ENCODE measurements at regions not wholly inside any gene's neighbourhood (a gene's known extent, or its start where the extent isn't known, plus 50 kb on each side); places are given as distances from the start of the nearest gene placed in this dataset.

DNA sequence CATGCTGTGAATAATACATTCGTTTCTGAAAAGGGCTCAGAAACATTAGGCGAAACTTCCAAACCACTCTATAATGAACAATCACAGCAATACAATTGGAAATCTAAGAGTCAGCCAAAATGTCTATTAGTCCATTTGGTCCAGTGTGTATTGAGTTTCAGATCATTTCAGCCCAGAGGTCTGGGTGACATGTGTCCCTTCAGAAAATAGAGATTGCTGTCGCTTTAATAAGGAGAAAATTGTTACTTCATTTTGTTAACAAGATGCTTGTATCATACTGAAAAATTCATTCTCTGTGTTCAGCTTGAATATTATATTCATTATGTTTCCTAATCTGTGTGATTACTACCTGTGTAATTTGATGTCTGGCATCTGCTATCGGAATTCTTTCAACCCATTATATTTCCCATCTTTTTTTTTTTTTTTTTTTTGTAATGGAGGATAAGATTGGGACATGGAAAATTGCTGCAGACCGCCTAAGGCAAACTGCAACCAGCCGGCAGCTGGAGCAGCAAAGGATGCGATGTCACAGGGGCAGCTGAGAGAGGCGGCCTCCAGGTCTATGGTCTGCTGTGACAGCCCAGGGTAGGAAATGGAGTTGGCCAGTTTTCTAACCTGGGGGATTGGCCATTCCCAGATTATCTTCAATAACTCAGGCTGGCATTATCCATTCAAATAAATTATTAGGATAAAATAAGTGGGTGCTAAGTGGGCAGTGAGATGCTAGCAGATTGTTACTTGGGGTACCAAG is 170.9 kb upstream of the NPVF start:
- no peaks in the 10 kb centered on the region for H3K36me3 ChIP-seq
- no peak for DNase-seq
- no peak overlapping the region for H3K27ac ChIP-seq (replicated peaks)
- intact Hi-C loops (cut with micrococcal nuclease), result loop anchor here (10.0 kb wide), 1 partner anchor 456 kb away; no protein-coding TSS in a partner anchor
- TF ChIP-seq, protein P1, sequence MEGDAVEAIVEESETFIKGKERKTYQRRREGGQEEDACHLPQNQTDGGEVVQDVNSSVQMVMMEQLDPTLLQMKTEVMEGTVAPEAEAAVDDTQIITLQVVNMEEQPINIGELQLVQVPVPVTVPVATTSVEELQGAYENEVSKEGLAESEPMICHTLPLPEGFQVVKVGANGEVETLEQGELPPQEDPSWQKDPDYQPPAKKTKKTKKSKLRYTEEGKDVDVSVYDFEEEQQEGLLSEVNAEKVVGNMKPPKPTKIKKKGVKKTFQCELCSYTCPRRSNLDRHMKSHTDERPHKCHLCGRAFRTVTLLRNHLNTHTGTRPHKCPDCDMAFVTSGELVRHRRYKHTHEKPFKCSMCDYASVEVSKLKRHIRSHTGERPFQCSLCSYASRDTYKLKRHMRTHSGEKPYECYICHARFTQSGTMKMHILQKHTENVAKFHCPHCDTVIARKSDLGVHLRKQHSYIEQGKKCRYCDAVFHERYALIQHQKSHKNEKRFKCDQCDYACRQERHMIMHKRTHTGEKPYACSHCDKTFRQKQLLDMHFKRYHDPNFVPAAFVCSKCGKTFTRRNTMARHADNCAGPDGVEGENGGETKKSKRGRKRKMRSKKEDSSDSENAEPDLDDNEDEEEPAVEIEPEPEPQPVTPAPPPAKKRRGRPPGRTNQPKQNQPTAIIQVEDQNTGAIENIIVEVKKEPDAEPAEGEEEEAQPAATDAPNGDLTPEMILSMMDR (IDR thresholded peaks at IDR 0.05; ENCODE audit: borderline replicate concordance), result no peak
- no peak overlapping the region for H3K4me3 ChIP-seq
- no peaks in the 10 kb centered on the region for H3K9me3 ChIP-seq (replicated peaks)
- H3K4me1 ChIP-seq, result peaks cover 5% of the 10 kb centered on the region
- H3K27me3 ChIP-seq (ENCODE audit: low read depth), result peaks cover 46% of the 10 kb centered on the region

DNA sequence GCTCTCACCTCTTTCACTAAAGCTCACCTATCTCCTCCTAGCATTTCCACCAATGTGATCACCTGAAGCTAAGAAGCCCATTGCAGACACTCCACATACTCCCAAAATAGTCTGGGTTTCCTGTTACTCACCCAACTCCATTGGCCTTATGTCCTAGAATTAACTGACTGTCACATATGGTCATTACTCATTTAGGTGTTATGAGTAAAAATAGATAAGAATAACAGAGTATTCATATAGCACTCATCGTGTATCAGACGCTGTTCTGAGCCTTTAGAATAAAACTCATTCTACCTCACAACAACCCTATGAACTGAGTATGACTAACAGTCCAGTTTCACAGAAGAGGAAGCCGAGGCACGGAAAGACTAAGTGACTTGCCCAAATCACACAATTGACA is 174.2 kb upstream of the NPVF start:
- Histone ChIP-seq H3K9me3 (replicated peaks) (no peaks in the 10 kb centered on the region), H3K4me1 (no peaks in the 10 kb centered on the region), H3K27me3 (ENCODE audit: low read depth) (peaks cover 43% of the 10 kb centered on the region), H3K4me3 (no peak overlapping the region), H3K27ac (replicated peaks) (no peak overlapping the region), H3K36me3 (no peaks in the 10 kb centered on the region)
- TF ChIP-seq, protein P1 (IDR thresholded peaks at IDR 0.05; ENCODE audit: borderline replicate concordance), result no peak
- intact Hi-C loops (cut with micrococcal nuclease), result no loop called here
- no peak for DNase-seq

DNA sequence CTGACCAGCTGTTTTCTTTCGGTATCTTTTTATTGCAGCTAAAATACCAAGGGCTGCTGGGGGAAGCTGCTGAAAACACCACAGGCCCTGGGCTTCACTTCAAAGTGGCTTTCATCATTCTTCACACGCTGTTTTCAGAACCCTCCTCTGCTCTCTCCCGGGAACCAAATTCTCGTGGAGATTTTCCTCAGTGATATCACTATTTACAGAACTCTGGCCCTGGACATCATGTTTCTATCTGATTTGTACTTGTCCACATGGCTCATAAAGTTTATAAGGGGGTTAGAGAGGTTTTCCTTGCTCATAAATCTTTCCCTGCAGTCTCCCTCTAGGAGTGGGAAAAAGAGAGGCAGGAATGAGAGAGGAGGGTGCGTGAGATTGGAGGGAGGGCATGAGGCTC is 177.4 kb upstream of the NPVF start:
- Histone ChIP-seq H3K9me3 (replicated peaks) (no peaks in the 10 kb centered on the region), H3K27me3 (ENCODE audit: low read depth) (peaks cover 35% of the 10 kb centered on the region), H3K4me3 (no peak overlapping the region), H3K27ac (replicated peaks) (no peak overlapping the region), H3K4me1 (no peaks in the 10 kb centered on the region), H3K36me3 (no peaks in the 10 kb centered on the region)
- DNase-seq, result no peak
- TF ChIP-seq, protein P1 (IDR thresholded peaks at IDR 0.05; ENCODE audit: borderline replicate concordance), result no peak
- intact Hi-C loops (cut with micrococcal nuclease), result no loop called here

DNA sequence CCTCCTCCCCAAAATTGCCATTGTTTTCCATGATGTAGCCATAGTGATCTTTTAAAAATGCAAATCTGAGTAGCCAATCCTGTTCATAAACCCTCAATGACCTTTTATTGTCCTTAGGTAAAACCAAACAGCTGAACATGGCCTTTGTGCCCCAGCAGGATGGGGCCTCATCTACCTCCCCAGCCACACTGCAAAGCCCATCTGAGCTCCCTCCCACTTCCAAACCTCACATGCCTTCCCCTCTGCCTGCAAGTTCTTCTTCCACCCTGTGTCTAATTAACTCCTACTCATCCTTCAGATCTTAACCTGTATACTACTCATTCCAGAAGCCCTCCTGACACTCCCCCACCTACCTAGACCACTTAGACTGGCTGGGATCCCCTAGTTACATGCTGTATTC is 178.8 kb upstream of the NPVF start:
- DNase-seq, result no peak
- no peaks in the 10 kb centered on the region for H3K9me3 ChIP-seq (replicated peaks)
- no peak overlapping the region for H3K27ac ChIP-seq (replicated peaks)
- intact Hi-C loops (cut with micrococcal nuclease), result no loop called here
- no peak overlapping the region for H3K4me3 ChIP-seq
- no peaks in the 10 kb centered on the region for H3K4me1 ChIP-seq
- H3K27me3 ChIP-seq (ENCODE audit: low read depth), result peaks cover 28% of the 10 kb centered on the region
- H3K36me3 ChIP-seq, result no peaks in the 10 kb centered on the region
- TF ChIP-seq, protein P1 (IDR thresholded peaks at IDR 0.05; ENCODE audit: borderline replicate concordance), result no peak

DNA sequence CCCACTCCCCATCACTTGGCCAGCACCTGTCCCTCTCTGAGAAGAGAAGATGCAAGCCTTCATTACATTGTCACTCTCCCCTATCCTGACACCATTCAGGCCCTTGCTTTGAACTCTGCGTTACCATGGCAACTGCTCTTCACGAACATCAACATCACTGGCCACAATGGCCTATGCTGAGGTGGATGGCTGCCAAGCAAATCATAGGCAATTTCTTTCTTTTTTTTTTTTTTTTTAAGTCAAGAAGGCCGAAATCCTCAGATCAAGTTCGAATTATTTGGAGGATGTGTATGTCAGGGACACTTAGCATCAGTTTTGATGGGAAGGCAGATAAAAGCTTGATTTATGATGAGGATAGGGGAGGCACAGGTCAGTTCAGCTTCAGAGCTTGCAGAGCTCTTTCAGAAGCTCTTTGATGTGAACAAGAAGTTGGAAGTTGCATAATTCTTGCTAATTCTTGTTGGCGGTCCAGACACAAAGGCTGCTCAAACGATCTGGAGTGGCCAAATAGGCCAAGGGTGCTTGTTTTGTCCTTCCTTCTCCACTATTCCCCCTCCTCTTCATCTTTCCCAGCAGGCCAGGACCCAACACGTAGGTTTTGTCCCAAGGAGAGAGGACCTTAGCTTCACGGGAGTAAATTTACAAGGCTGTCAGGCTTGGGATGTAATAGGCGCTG is 179.9 kb upstream of the NPVF start:
- intact Hi-C loops (cut with micrococcal nuclease), result no loop called here
- TF ChIP-seq, protein P1 (IDR thresholded peaks at IDR 0.05; ENCODE audit: borderline replicate concordance), result no peak
- no peak for DNase-seq

More for the DNA sequence above, 179.9 kb upstream of the NPVF start:
- no peak overlapping the region for H3K27ac ChIP-seq (replicated peaks)
- no peaks in the 10 kb centered on the region for H3K36me3 ChIP-seq
- H3K27me3 ChIP-seq (ENCODE audit: low read depth), result peaks cover 31% of the 10 kb centered on the region
- no peaks in the 10 kb centered on the region for H3K4me1 ChIP-seq
- no peaks in the 10 kb centered on the region for H3K9me3 ChIP-seq (replicated peaks)
- no peak overlapping the region for H3K4me3 ChIP-seq

Data from left ventricle myocardium inferior (tissue), 1 donor.